ENCODE measurements at regions not wholly inside any gene's neighbourhood (a gene's known extent, or its start where the extent isn't known, plus 50 kb on each side); places are given as distances from the start of the nearest gene placed in this dataset.

DNA sequence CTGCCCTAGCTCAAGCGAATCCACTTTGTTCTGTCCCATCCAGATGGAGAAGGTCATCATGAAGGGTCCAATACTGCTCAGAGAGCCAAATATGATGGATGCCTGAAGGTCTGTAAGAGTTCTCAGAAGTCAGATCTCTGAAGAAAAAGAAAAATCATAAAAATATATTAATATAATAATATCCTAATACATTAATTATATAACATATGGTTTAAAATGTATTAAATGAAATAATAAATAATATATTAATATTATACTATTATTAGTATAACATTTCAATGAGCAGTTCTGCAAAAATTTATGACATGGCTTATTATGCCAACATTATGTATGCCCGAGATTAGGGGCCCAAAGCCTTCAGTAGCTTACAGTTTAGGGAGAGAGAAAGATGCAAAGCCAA, 78.2 kb upstream of the GPR12 start:
- DNase-seq (ENCODE audit: low spot score) = no peak

DNA sequence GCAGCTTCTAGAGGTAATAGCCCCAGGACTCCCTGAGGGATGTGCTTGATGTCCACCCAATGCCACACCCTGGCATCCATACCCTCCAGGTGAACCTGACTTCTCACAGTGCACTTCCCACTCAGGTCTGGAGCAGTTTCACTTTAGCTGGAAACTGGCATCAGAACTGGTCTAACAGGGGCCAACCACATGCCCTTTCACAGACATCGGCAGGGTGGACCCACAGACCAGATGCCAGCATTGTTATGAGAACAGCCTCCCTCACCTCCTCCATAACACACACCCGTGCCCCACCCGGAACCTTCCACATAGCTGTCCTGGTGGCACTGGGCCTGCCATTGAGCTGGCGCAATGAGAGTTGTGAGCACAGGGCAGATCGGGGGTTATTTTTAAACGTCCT, 77.4 kb upstream of the GPR12 start:
- no peak for DNase-seq (ENCODE audit: low spot score)

DNA sequence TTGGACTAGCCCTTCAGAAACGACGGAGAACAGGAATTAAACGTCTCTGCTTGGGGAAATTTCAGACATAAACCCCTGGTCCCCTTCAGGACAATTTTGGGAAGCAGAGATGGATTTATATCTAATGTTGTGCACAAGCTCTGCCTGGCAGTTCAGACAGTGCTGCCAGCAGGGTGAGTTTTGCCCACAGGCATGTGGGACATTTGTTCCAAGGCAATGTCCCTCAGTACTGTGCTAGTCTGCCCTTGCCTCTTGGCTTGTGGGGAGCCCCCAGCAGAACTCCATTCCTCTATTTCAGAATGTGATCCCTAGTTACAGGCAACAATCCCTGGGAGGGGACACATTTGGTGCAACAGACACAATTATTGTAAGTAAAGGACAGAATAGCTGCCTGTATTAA, 76.5 kb upstream of the GPR12 start:
- no peak for DNase-seq (ENCODE audit: low spot score)

DNA sequence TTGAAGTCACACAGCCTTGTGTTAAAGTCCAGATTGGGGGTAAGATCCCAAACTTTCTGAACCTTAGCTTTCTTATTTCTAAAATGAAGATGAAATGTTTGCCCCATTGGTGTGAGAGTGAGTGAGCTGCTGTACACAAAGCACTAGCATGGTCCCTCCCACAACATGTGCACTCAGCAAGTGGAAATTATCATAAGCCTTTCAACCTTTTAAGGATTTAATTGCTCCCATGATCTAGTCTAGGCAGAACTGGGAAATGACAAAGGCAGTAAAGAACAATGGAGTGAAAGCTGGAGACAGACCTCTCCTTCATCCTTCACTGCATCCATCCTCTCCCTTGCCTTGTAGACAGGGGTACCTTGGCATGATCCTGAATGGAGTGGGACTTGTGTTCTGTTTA, 76.0 kb upstream of the GPR12 start:
- DNase-seq (ENCODE audit: low spot score) = no peak

DNA sequence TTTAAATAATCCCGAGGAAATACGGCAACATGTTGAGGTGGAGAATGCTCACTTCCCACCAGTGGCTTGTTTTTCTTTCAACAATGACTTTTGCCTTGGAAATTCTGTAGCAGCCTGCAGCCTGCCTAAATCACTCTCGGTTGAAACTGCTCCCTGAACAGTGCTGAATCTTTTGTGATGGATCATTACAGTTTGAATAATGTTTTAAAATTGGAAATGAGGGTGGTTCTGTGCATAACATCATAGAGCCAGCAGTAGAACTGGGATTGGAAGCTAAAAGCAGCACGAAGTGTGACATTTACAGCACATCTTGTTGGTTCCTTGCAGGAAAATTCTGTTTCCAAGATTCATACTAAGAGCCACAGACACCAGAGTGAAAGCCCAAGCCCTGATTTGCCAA, 74.1 kb upstream of the GPR12 start:
- DNase-seq (ENCODE audit: low spot score) = no peak

DNA sequence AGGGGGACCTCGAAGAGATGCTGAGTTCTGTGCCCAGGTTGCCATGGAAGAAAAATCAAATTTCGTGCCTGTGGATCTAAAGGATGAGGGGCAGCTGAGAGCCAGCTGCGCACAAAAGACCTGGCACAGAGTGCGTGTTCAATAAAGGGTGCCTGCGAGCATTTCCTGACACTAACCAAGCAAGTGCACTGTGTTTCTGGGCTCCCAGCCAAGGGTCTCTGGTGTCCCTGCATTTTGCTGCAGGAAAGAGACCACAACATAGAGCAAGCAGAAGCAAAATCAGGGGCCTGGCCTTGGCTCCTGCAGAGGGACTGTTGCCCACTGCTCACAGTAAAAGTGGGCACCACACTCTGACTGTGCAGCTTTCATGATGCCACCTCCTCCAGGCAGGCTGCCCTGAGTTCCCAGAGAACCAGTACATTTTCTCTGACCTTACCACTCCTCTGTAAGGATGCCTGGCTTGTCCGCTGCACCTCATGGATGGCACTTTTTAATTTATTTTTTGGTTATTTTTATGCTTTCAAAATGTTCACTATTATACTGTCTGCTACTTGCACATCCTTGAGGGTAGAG, 70.8 kb upstream of the GPR12 start:
- no peak for DNase-seq (ENCODE audit: low spot score)

DNA sequence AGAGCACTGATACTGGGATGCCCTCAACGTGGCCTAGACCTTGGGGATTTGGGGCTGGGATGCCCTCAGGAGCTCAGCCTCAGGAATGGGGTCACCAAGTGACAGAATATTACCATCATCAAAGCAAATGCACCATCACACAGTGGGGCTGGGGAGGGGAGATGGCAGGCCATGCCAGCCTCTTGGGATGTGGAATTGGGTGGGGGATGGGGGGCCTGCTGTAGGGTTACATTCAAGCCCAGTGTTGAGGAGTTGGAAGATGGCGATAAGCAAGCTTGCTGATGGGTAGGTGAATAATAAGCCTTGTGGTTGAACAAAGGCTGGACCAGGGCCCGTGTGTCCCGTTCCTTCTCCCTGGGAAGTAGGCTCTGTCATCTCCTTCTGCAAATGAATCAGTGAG, 69.1 kb upstream of the GPR12 start:
- DNase-seq (ENCODE audit: low spot score) = no peak

DNA sequence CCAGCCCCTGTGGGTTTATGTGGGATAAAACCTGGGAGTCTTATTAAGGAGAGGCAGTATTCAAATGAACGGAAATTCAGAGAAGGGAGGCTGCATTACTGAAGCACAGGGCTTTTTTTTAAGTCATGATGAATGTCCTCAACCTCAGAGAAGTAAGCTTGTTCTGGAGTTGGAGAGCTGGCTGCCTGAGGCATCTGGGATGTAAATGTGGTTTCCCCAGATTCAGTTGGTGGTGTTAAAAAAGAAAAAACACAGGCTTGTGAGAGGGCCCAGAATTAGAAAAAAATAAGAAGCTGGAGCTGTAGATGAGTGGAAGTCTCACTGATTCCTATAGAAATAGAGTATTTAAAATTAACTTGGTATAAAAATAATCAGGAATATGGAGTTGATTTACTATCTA, 64.0 kb upstream of the GPR12 start:
- peak; percentile 2 for DNase-seq (ENCODE audit: low spot score)

DNA sequence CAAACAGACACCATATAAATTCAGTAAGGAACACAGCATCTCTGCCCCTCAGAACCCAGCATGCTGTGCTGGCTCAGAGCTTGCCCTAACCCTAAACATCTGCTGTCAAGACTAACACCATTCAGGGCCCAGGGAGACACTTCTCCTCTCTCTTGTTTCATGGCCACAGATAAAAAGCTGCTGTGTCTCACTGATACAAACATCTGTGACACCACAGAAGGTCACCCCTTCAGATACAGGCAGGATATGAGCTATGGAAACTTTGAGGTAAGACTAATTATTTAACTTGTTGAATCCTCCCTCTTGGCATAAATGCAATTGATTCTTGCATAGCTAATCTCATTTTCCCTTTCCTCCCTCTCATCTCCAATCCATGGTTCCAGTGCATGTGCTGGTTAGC, 61.6 kb upstream of the GPR12 start:
- no peak for DNase-seq (ENCODE audit: low spot score)

DNA sequence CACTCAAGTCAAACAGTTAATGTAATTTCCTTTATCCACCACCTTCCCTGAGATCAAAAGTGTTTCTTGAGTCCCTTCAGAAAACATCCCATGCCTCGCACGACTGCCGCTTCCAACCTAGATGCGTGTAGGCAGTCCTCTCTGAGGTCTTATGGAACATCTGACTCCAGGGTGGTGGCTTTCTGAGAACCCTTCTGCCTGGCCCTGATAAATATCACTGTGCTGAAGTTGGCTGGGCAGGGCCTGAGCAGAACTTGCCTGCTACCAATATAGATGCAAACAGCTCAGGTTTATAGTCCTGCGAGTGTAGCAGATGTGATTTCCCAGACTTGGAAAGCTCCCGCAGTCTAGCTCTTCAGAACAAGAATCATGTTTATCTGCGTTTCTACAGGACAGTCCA, 61.1 kb upstream of the GPR12 start:
- no peak for DNase-seq (ENCODE audit: low spot score)

DNA sequence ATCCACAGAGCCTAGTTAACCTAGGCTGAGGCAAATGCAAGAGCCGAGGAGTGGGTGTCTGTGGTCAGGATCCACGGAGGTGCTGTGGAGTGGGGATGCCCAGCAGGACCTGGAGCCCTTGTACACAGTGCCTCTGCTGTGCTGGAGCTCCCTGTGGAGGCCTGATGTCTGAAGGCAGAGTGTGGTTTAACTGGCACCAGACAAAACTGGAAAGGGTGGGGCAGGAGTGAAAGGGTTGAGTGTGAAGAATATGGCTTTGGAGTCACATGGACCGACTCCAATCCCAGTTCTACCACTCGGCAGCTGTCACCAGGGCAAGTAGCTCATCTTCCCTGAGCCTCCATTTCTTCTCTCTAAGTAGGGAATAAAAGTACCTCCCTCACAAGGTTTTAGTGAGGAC, 60.3 kb upstream of the GPR12 start:
- no peak for DNase-seq (ENCODE audit: low spot score)

DNA sequence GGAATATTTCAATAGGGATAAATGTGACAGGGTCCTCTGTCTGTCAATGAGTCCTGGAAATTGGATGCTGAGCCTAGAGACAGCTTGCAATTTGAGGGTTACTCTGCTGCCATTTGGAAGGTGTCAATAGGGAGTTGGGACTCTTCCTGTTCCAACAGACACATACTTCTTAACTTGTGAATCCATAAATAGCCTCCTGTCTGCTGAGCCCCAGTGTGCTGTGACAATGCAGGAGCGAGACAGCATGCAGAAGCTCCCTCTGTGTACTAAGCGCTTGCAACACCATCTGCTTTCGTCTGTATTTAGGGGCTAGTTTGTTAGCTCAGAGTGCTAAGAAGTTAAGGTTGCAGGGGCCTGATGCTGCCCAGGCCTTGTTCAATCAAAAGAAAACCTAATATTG, 58.5 kb upstream of the GPR12 start:
- DNase-seq (ENCODE audit: low spot score) = no peak

DNA sequence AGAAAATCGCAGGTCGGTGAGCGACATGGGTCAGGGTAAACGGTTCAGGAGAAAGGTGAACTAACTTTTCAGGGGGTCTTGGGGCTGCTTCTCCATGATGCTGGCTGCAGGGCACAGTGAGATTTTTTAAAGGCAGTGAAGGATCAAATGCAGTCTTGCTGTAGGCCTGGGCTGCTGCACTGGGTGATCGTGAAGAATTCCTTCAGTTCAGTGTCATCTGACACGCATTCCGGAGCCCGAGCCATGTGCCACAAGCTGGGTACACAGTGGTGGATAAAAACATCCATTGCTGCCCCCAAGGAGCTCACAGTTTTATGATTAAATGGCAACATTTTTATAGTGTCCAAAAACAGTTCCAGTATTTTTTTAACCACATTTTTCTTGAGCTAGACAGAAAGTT, 56.3 kb upstream of the GPR12 start:
- no peak for DNase-seq (ENCODE audit: low spot score)

DNA sequence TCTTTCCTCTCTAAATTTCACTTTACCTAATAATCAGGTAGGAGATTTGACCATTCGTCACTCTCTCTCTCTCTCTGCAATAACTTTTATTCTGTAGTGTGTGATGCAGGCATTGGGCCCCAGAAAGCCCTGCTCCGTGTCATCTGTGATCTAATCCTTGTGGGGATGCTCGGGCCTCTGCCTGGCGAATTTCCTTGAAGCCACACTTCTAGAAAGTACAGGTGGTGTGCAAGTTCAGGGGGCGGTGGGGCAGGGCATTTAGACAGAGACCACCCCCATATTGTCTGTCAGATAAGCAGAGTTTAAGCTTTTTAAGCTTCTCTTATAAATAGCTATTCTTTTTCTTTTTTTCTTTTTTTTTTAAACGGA, 53.4 kb upstream of the GPR12 start:
- DNase-seq (ENCODE audit: low spot score) = no peak

DNA sequence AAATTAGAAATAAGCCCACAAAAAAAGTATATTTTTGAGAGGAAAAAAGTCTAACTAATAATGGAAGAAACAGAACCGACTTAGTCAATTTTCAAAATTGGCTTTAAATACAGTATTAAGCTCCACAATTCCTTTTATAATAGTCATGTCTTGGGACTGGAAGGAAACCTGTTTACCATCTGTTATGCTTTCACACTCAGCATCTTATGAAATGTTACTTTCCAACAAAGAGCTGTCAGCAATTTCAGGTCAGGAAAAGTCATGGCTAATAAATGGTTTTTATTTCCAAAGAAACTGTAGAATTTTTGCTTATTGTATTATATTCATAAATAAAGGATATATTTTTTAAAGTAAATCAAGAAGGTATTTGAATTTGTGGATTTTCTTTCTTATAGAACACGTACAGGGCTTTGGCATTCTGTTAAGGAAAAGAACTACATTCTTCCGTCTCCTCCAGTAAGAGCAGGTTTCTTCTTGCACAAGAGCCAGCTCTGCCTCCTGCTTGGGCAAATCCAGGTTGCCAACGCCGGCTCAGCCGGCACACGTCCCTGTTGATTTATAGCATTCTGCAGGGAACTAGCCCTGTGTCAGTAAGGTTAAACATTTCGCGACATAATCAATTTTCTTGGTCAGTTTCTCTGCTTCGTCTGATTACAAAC, 52.9 kb upstream of the GPR12 start:
- DNase-seq (ENCODE audit: low spot score) = no peak

DNA sequence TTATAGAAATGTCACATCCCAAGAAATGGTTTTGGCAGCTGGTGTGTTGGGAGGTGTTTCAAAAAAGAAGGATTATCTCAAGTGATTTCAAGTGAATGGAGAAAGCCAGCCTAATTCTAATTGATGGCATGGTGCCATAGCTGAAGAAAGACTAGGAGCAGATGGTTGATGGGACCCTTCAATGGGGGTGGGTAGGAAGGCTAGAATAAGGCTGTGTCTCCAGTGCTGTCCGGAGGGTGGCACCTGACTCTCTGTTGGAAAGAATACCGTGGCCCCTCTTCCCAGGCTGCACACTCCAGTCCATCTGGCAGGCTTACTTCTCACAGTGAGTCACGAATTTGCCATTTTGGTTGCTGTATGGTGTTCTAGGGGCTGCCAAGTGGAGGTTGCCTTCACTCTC, 51.0 kb upstream of the GPR12 start:
- no peak for DNase-seq (ENCODE audit: low spot score)

Measured in umbilical cord (tissue), 1 donor.